A673 (cell line): ENCODE measurements at regions not wholly inside any gene's neighbourhood (a gene's known extent, or its start where the extent isn't known, plus 50 kb on each side); places are given as distances from the start of the nearest gene placed in this dataset.

ENCODE experiments used
- CTCF ChIP-seq: fragments of 300-800, 200-600 bp; sonication (generic); conservative IDR thresholded peaks from 2 replicates; pipeline ENCODE4 v1.5.1; 2017; ENCODE audit warnings: low read depth, mild to moderate bottlenecking, antibody characterized with exemption, low read length, moderate library complexity, mixed read lengths
- EZH2 ChIP-seq: fragments of 200-600 bp; sonication (generic); IDR thresholded peaks from 2 replicates; pipeline ENCODE4 v1.6.1; 2017; ENCODE audit warnings: borderline replicate concordance, low read depth, mild to moderate bottlenecking, mixed read lengths, antibody characterized with exemption, low read length; ENCODE audit not compliant: poor library complexity, severe bottlenecking

GRCh38 chr16:66271074-66272060 is 95.1 kb upstream of the CDH5 start:
- TF ChIP-seq EZH2 (no peak), CTCF (no peak)
